GM19351 (cell line): ENCODE measurements at regions not wholly inside any gene's neighbourhood (a gene's known extent, or its start where the extent isn't known, plus 50 kb on each side); places are given as distances from the start of the nearest gene placed in this dataset.
"Not testable (repeated sequence)": the region's sequence is repeated elsewhere in the genome, so short reads cannot be mapped to it uniquely, and the experiment has no call there.

ENCODE experiments used
- ATAC-seq: cut with Tn5 transposase; IDR thresholded peaks from one replicate; pipeline ENCODE4 v1.9.1; 2021; ENCODE audit warnings: mild to moderate bottlenecking, moderate library complexity; ENCODE audit not compliant: unreplicated experiment

DNA sequence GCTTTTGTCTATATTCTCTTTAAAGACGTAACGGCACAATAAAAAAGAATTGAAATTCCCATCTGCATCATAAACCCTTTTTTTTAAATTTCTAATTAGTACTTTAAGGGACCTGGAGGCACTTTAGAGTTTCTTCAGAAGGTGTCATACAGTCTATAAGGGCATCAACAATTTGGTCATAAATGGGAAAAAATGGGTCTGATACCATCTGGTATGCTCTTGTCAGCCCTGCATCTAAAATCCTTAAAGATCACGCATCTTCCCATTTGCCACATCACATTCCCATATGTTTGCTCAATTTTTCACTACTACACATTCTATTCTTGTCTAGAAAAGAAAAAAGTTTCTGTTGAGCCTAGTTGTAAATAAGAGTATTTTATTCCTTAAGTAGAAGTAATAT, 53.8 kb downstream of the COX7C start:
- no peak for ATAC-seq

DNA sequence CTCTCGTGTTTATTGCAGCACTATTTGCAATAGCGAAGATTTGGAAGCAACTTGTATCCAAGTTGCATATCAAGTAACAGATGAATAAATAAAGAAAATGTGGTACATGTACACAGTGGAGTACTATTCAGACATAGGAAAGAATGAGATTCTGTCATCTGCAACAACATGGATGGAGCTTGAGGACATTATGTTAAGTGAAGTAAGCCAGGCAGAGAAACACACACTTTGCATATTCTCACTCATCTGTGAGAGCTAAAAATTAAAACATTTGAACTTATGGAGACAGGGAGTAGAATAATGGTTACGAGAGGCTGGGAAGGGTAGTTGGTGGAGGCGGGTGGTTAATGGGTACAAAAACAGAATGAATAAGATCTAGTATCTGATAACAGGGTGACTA, 56.3 kb downstream of the COX7C start:
- ATAC-seq: no peak

DNA sequence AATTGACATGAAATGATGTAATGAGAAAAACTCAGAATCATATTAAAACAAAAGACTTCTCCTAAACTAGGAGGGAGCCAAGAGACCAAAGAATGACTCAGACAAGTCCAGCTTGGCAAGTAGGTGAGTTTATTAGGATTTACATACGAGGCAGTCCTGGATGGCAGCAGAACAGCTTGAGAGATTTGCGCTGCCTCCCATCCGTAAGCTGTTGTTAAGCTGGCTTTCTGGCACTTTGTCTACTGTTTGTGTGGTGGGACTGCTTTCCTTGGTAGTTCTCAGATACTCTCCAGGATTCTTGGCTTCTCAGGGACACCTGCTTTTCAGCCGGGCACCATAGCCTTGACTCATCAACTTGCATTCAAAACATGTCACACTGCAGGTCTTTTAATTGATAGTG, 57.6 kb downstream of the COX7C start:
- no peak for ATAC-seq

DNA sequence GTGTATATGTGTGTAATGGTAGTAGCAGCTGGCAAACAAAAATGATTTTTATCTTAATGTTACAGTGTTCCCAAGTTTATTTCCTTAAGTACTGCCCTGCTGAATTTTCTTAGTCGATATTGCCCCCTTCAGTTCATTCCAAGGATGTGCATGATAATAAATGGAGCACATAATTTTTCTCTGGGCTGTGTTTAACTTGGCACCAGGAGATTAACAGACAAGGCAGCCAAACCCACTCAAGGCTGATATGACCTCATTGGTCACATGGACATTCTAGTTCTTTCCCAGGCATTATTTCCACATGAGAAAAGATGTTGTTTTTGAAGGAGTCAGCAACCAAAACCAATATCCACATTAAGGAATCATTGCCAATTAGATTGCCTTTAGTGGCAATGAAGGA, 61.8 kb downstream of the COX7C start:
- ATAC-seq: peak; percentile 77

DNA sequence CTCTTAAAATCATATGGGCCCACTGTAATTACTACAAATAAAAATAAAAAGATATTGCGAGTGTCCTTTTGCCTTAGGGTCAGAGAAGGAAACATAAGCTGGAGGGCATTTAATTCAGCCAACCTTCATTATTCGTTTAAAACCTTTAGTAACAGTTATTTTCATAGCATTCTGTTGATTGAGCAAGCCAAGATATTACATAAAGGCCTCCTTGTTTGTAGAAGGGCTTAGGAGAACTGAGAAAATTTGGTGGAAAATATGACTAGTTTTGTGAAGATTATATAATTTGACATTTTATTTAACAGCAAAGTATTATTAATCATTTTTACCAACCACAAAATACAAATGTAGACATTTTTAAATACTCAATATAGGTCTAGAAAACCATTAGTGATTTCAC, 62.2 kb downstream of the COX7C start:
- ATAC-seq: no peak

DNA sequence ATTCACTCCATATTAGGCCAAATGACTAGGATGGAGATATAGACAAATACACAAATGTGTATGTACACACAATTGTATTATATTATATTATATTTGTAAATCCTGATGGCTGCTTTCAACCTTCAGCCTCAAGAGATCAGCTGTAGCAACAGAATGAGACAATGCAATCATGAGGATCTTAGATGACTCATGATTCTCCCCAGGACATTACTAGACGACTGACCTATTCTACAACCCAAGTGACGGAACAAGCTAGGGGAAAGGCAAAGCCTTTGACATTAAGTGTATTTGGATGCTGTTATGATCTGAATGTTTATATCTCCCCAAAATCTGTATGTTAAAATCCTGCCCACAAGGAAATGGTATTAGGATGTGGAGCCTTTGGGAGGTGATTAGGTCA, 66.5 kb downstream of the COX7C start:
- ATAC-seq: no peak

DNA sequence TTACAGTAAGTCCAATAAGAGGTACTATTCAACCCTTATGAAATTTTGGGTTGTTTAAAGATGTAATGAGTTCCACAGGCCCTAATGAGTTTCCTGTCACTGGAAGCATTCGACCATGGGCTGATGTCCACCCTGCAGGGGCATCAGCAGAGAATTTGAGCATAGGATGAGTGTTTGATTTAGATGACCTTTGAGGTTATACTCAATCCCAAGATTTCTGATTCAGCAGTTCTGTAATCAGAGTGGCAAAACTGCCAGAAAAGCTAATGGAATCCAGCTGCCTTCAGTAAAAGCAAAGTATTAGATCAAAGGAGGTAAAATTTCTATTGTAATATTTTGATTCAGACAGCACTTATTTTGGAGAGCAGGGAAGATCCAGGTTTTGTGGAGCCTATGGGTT, 68.3 kb downstream of the COX7C start:
- no peak for ATAC-seq

DNA sequence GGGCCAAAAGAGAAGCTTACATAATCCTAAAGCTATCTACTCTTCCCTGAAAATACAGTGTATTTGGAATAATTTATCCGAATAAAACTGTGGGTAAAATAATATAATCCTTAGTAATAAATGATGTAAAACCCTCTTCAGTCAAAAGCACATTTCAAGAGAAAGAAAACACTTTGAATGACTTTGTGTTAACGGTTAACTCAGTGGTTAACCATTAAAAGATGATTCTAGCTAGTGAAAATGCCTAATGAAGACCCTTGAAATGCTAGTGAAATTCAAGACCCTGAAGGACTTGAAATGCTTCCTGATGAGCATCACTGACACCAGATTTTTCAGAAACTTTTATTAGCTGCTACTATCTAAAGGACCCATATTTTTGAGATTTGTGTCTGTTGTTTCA, 70.7 kb downstream of the COX7C start:
- no peak for ATAC-seq

DNA sequence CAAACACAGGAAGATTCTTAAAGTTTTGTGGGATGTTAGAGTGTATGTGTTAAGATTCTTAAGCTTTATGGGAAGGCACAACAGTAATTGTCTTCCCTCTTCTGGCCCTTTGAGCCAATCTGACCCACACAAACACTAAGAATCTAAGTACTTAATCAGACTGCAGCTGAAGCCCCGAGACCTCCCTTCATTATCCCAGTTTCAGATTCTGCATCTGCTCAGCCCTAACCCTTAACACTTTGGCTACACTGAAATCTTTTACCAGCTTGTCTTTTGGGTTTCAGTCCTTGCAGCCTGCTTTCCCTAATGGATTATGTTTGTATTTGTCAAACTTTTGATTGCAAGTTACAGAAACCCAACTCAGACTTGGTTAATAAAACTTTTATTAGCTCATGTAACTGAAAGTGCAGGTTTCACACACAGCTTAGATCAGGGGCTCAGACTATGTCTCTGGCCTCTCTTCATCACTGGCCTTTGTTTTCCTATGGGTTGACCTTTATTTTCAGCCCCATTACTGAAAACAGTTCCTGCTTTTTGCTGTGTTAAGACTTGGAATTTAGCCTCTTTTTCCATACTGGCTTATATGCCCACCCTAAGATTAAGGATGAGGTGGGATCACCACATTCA, 71.5 kb downstream of the COX7C start:
- no peak for ATAC-seq

DNA sequence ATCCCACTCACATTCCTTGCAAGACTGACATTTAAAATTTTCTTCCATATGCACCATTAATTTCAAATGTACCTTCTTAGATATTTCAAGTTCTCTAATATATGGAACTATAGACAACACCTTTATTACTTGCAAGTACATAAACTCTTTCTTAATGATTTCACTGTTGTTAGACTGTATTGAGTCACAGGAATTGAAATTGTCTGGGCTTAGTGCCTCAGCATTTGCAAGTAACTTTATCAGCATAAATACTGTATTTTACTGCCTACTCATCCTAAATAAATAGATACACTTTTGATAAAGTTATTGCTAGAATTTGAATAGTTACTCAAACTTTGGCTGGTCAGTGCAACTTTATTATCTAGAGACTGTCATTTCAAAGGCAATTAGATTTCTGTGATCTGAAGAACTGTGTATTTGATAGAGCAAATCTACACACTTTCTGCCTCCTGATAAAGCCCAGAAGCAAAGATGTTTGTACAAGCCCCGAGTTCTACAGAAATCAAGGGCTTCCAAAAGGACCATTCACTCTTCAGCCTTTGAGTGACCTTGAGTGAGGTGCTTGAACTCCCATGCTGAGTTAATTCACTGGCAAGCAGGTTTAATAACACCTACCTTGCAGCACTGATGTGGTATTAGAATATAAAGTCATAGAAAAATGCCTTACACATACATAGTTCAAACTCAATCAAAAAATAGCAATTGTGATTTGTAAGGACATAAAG, 91.6 kb downstream of the COX7C start:
- ATAC-seq: no peak

DNA sequence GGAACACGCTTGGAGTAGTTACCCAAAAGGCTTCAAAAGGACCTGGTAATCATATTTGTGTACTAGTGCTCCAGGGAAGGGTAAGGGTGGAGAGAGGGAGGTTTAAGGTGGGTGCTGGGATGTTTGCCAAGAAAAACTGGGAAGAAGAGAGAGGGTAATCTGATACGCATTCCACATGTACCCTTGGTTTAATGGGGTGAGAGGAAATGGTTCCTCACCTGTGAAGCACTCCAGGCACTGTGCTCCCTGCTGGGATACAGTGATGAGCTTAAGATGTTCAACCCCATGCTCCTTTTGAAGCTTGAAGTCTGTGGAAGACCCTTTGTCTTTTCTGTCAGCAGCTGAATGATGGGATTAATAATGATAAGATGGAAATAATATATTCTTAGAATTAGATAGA, 98.4 kb downstream of the COX7C start:
- ATAC-seq: no peak

DNA sequence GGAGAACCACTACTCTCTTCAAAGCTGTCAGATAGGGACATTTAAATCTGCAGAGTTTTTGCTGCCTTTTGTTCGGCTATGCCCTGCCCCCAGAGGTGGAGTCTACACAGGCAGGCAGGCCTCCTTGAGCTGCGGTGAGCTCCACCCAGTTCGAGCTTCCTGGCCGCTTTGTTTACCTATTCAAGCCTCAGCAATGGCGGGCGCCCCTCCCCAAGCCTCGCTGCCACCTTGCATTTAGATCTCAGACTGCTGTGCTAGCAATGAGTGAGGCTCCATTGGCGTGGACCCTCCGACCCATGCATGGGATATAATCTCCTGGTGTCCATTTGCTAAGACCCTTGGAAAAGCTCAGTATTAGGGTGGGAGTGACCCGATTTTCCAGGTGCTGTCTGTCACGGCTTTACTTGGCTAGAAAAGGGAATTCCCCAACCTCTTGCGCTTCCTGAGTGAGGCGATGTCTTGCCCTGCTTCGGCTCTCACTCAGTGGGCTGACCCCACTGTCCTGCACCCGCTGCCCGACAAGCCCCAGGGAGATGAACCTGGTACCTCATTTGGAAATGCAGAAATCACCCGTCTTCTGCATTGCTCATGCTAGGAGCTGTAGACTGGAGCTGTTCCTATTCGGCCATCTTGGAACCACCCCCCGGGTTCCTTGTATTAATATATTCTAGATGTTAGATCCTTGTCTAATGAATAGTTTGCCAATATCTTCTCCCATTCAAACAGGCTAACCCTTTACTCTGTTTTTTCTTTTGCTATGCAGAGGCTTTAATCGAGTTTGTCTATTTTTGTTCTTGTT, 113.8 kb downstream of the COX7C start:
- ATAC-seq: not testable (repeated sequence)

DNA sequence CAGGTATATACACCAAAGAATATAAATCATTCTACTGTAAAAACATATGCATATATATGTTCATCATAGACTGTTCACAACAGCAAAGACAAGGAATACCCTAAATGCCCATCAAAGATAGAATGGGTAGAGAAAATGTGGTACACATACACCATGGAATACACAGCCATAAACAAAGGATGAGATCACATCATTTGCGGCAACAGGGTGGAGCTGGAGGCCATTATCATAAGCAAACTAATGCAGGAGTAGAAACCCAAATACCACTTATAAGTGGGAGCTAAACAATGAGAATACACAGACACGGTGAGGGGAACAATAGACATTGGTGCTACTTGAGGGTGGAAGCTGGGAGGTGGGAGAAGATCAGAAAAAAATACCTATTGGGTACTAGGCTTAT, 117.6 kb downstream of the COX7C start:
- ATAC-seq: no peak

DNA sequence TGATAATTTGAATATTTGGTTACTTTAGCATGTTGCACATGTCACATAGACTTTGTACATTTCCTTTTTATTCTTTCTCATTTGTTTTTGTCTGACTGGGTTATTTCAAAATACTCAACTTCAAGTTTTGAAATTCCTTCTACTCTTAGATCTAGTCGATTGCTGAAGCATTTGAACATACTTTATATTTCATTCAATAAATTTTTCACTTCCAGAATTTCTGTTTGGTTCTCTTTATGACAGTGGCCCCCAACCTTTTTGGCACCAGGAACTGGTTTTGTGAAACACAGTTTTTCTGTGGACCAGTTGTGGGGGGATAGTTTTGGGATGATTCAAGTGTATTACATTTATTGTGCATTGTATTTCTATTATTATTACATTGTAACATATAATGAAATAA, 119.8 kb downstream of the COX7C start:
- ATAC-seq: no peak

DNA sequence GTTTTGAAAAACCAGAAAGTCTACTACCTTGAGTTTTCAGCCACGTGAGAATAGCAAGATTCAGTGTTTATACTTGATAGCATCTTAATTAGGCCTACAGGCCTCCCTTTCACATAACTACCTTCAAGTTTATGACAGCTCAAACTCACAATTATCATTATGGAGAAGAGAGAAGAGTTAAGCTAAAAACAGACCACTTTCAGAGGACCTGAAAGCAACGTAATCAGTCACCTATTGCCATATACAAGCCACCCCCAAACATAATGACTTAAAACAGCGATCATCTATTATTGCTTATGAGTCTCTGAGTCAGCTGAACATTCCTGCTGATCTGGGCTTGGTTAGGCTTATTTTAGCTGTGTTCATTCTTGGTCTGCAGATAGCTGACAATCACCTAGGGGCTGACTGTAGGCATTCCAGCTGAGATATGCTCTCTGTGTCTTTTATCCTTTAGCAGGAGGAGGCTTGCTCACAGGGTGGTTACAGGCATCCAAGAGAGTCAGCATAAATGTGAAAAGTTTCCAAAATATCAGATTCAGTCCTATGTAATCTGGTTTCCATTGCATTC, 130.9 kb downstream of the COX7C start:
- no peak for ATAC-seq

DNA sequence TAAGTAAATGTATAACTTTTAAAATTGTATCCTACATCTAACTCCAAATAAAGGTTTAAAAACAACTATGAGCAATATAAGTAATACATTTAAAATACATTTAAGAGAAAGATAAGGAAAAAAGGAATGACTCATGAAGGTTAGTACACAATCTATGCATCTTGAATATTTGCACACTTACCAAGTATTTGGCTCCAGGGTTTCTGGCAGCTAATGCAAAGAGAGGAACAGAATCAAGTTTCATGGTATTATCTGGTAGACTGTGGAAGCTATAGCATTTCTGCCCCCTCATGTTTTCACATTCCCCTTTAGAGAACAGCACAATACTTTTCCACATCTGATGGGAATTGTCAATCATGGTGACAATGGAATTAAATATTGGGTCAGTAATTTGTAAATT, 132.1 kb downstream of the COX7C start:
- ATAC-seq: no peak

DNA sequence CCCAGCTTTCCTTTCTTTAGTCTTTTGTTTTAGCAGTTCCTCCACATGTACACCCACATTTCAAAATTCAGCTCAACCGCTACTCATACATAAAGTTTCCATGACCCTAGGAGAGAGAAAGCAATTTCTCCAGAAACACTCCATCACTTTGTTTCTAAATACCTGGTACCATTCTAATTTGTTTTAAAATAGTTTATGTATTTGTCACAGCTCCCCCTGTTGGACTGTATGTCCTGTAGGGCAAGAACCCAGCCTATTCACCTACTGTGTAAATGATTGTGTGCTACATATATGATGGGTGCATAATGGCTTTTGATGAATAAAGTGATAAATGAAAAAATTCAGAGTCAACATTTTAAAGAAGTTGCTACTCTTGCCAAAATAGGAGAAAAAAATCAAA, 139.1 kb downstream of the COX7C start:
- no peak for ATAC-seq

DNA sequence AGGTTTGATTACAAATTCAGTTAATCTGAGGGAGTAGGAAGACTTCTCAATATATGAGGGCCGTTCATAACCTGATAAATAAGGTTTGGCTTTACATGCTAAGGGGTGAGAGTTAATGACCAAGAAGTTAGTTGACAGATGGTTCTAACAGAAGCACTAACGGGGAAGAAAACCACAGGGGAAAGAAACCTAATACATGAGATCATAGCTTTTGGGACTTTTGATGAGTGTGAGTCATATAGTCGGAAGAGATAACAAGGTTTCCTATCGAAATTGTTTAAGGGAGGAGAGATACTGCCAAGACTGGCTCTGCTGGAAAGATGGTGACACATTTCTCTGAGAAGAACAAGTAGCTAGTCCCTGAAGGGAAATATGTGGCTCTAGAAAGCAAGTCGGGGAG, 140.1 kb downstream of the COX7C start:
- ATAC-seq: no peak

DNA sequence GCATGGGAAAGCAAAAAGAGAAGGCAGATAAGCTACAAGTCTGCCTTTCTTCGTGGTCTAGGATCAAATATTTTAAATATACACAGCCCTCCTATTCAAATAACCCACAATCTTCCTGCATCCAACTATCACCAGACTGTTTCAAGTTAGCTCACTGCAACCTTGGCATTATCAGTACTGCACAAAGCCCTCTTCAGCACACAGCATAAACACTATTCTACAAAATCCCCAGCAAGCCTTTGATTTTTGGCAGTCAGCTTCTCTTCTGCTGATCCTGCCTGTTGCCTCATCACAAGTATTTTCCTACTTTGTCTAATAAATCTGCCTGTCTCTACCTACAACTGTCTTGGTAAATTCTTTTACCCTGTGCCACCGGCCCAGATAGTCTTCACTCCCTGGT, 142.9 kb downstream of the COX7C start:
- ATAC-seq: no peak

DNA sequence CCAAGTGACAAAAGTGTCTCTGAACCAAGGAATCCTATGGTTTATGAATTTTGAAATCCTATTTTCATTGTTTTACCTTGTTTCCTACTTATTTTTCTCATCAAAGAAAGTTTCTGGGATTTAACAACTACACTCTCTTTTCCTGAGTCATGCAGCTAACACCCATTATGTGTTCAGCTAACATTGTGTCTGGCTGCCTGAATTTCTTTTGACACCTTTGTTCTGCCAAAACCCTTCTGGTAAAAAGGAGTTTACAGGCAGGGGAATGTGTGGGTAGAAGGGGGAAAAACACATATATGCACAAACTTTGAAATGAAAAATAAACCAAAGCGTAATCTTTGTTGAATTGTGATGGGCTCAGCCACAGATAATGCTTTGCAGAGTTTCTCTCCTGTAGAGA, 146.2 kb downstream of the COX7C start:
- no peak for ATAC-seq

DNA sequence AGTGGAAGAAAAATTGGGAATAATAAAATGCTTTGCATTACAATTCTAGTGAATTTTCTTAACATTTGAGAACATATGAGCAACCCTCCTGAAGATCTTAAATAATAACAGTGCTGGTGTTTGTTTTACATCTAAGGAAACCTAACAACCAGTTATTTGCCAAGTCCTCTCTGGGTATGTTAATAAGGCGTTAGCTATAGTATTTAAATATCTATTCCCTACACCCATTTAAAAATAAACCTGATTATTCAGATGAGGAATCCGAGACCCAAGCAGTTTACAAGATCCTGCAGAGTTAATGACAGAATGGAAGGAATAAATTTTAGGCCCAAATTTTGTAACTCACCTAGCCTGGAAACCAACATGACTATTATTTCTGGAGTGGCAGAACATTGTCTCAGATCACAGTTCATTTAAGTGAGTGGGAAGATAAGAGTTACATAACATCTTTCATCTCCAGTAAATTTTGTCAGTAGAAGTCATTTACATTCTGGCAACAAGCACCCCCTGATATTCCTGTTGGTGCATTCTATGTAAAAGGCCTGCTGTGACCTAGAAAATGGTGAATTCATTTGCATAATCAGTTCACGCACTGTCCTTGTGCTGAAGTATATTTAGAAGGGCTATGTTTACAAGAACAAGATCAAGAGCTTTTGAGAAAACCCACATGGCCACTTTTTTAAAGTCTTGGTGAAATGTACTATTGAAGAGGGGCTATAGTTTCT, 148.2 kb downstream of the COX7C start:
- no peak for ATAC-seq
